PC-3 (cell line): ENCODE measurements at regions not wholly inside any gene's neighbourhood (a gene's known extent, or its start where the extent isn't known, plus 50 kb on each side); places are given as distances from the start of the nearest gene placed in this dataset.

ENCODE experiments used
- ATAC-seq: fragments of 200-7000 bp; cut with Tn5 transposase; 2 replicates; pipeline ENCODE4 v1.9.1; 2020; ENCODE audit warnings: mild to moderate bottlenecking, moderate library complexity
- BruUV-seq: library from RNA; stranded (reverse); fragments of 400-500 nt; replicated peaks from 2 replicates; lab custom pipeline; 2021; lab: Mats Ljungman, UMichigan
- CTCF ChIA-PET: fragments of 300-600 bp; sonication (Branson Sonifier 250); formaldehyde crosslinking; loops from one replicate; lab custom pipeline; 2022; ENCODE audit warnings: antibody characterized with exemption; lab: Charles Lee
- POLR2A ChIA-PET: fragments of 300-600 bp; sonication (Branson Sonifier 250); formaldehyde crosslinking; loops from one replicate; lab custom pipeline; 2022; ENCODE audit warnings: antibody characterized with exemption; ENCODE audit not compliant: unreplicated experiment; lab: Charles Lee
- DNase-seq: peaks from one replicate; pipeline ENCODE4 v3.0.0-alpha.2; 2015
- H2AFZ ChIP-seq: fragments of 300-600 bp; sonication (generic); 2 replicates; pipeline ENCODE4 v1.6.0; 2016; ENCODE audit warnings: antibody characterized with exemption, low read length
- H3F3A ChIP-seq: fragments of 300-600 bp; sonication (generic); one replicate; pipeline ENCODE4 v1.6.0; 2017; ENCODE audit warnings: antibody characterized with exemption, low read length, control low read depth, mild to moderate bottlenecking; ENCODE audit not compliant: unreplicated experiment
- H3K27ac ChIP-seq: fragments of 300-600 bp; sonication (generic); 2 replicates; pipeline ENCODE4 v1.5.1; 2016; ENCODE audit warnings: mild to moderate bottlenecking, low read length
- H3K27me3 ChIP-seq: fragments of 300-600 bp; sonication (generic); 2 replicates; pipeline ENCODE4 v1.6.1; 2016; ENCODE audit warnings: low read length, mixed read lengths
- H3K36me3 ChIP-seq: fragments of 300-600 bp; sonication (generic); 2 replicates; pipeline ENCODE4 v1.6.1; 2016; ENCODE audit warnings: low read depth, mixed run types, low read length, mixed read lengths
- H3K4me1 ChIP-seq: fragments of 300-600 bp; sonication (generic); 2 replicates; pipeline ENCODE4 v1.5.1; 2016; ENCODE audit warnings: low read length; ENCODE audit not compliant: insufficient read depth
- H3K4me2 ChIP-seq: fragments of 300-600 bp; sonication (generic); 2 replicates; pipeline ENCODE4 v1.6.0; 2016; ENCODE audit warnings: low read length
- H3K4me3 ChIP-seq: fragments of 300-600 bp; sonication (generic); 2 replicates; pipeline ENCODE4 v1.5.1; 2016; ENCODE audit warnings: mild to moderate bottlenecking, low read length, mixed read lengths
- H3K79me2 ChIP-seq: fragments of 300-600 bp; sonication (generic); 2 replicates; pipeline ENCODE4 v1.6.1; 2017; ENCODE audit warnings: low read length, mixed read lengths
- H3K9ac ChIP-seq: fragments of 300-600 bp; sonication (generic); 2 replicates; pipeline ENCODE4 v1.6.0; 2016; ENCODE audit warnings: mild to moderate bottlenecking, low read length
- H3K9me2 ChIP-seq: fragments of 300-600 bp; sonication (generic); replicated peaks from 2 replicates; pipeline ENCODE4 v1.6.1; 2016; ENCODE audit warnings: mixed run types, low read length, mixed read lengths
- H3K9me3 ChIP-seq: fragments of 300-600 bp; sonication (generic); 2 replicates; pipeline ENCODE4 v1.6.1; 2016; ENCODE audit warnings: low read length, mixed read lengths
- H4K20me1 ChIP-seq: fragments of 300-600 bp; sonication (generic); 2 replicates; pipeline ENCODE4 v1.6.1; 2016; ENCODE audit warnings: low read length, mixed read lengths
- CTCF ChIP-seq: fragments of 300-600 bp; sonication (generic); conservative IDR thresholded peaks from 2 replicates; pipeline ENCODE4 v1.5.1; 2017; ENCODE audit warnings: antibody characterized with exemption, low read depth, mild to moderate bottlenecking, low read length
- EZH2 ChIP-seq: fragments of 300-600 bp; sonication (generic); IDR thresholded peaks from one replicate; pipeline ENCODE4 v1.6.1; 2017; ENCODE audit warnings: antibody characterized with exemption, mild to moderate bottlenecking, low read length; ENCODE audit not compliant: unreplicated experiment
- EZH2phosphoT487 ChIP-seq: fragments of 300-600 bp; sonication (generic); IDR thresholded peaks from 2 replicates; pipeline ENCODE4 v1.6.1; 2018; ENCODE audit warnings: mild to moderate bottlenecking, antibody characterized with exemption, low read length, borderline replicate concordance
- intact Hi-C: fragments of 100-400 bp; cut with micrococcal nuclease; formaldehyde crosslinking; loops from 2 replicates; pipeline ENCODE4 v1.9.0; 2023

- no peak overlapping the region for H3K27ac ChIP-seq
- H3K27me3 ChIP-seq, result no peaks in the 10 kb centered on the region
- H3K4me3 ChIP-seq, result no peak overlapping the region
- H3K9ac ChIP-seq, result no peak overlapping the region
- DNase-seq (no peak), ATAC-seq (no peak)
- no peak overlapping the region for H3K4me2 ChIP-seq
- intact Hi-C loops, result no loop called here
- no peak overlapping the region for H2AFZ ChIP-seq
- no peaks in the 10 kb centered on the region for H3K79me2 ChIP-seq
- POLR2A ChIA-PET, result no interaction called here
- no peaks in the 10 kb centered on the region for H3K4me1 ChIP-seq
- no peak for TF ChIP-seq CTCF
- TF ChIP-seq EZH2, result no peak
- TF ChIP-seq EZH2phosphoT487, result no peak
- no peaks in the 10 kb centered on the region for H3K9me2 ChIP-seq
- H3K9me3 ChIP-seq, result no peaks in the 10 kb centered on the region
- H4K20me1 ChIP-seq, result no peaks in the 10 kb centered on the region
- H3K36me3 ChIP-seq, result no peaks in the 10 kb centered on the region
- BruUV-seq, result no TSS peak
- H3F3A ChIP-seq, result no peaks in the 10 kb centered on the region
- CTCF ChIA-PET, result no interaction called here
Measured at GRCh38 chr15:39040861-39041260, 476.2 kb upstream of the RASGRP1 start.

DNA sequence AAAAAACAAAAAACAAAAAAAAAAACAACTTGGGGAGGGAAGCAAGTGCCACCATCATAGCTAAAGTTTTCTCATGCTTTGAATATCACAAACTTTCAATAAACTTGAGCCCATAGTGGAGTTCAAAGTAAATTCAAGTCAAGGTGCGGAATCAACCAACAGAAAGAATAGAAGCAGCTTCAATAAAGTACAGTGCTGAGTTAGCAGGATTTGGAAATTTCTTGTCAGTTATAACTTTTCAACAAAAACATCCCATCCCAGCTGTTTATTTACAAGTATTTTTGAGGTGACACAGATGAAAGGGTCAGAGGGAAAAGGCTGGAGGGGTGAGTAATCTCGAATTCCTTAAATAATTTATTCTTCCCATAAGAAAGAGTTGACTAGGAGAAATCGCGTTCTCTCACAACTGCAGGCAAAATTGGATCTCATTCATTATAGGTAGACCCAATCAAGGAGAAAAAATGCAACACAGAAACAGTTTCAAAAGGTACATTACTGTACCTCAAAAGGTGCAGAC, 477.4 kb upstream of the RASGRP1 start:
- Histone ChIP-seq H2AFZ (no peak overlapping the region), H3K9ac (no peak overlapping the region), H4K20me1 (no peaks in the 10 kb centered on the region), H3K4me2 (no peak overlapping the region), H3K36me3 (no peaks in the 10 kb centered on the region), H3K27me3 (no peaks in the 10 kb centered on the region), H3K9me3 (no peaks in the 10 kb centered on the region), H3F3A (no peaks in the 10 kb centered on the region), H3K4me3 (no peak overlapping the region), H3K4me1 (no peaks in the 10 kb centered on the region), H3K27ac (no peak overlapping the region), H3K9me2 (no peaks in the 10 kb centered on the region), H3K79me2 (no peaks in the 10 kb centered on the region)
- ATAC-seq (no peak), DNase-seq (no peak)
- ChIA-PET CTCF (no interaction called here), POLR2A (no interaction called here)
- TF ChIP-seq CTCF, result no peak
- TF ChIP-seq EZH2phosphoT487, result no peak
- no peak for TF ChIP-seq EZH2
- intact Hi-C loops, result no loop called here
- BruUV-seq, result no TSS peak

GRCh38 chr15:39051626-39052322, 487.2 kb upstream of the RASGRP1 start:
- Histone ChIP-seq H3K9me3 (peaks cover 20% of the 10 kb centered on the region), H3K27ac (no peak overlapping the region), H3K36me3 (peaks cover 2% of the 10 kb centered on the region; the same call in 1 of the 2 replicates), H3K4me3 (no peak overlapping the region), H3K9ac (no peak overlapping the region), H3K4me2 (no peak overlapping the region), H3K9me2 (no peaks in the 10 kb centered on the region), H3K4me1 (no peaks in the 10 kb centered on the region), H3K27me3 (no peaks in the 10 kb centered on the region), H4K20me1 (no peaks in the 10 kb centered on the region), H3K79me2 (no peaks in the 10 kb centered on the region), H2AFZ (no peak overlapping the region), H3F3A (no peaks in the 10 kb centered on the region)
- CTCF ChIA-PET, result interaction anchor here (0.5 kb wide), 1 partner anchor 120 kb away, joined by 3 read pairs; no protein-coding TSS in a partner anchor
- intact Hi-C loops, result no loop called here
- POLR2A ChIA-PET, result no interaction called here
- no peak for TF ChIP-seq EZH2
- no peak for TF ChIP-seq CTCF
- TF ChIP-seq EZH2phosphoT487, result no peak
- DNase-seq, result no peak
- ATAC-seq, result no peak
- BruUV-seq, result no TSS peak
